HL-60 (cell line): ENCODE measurements at regions not wholly inside any gene's neighbourhood (a gene's known extent, or its start where the extent isn't known, plus 50 kb on each side); places are given as distances from the start of the nearest gene placed in this dataset.

Experiments used
- GABPA ChIP-seq: IDR thresholded peaks from 2 replicates; pipeline ENCODE4 v1.6.1; 2012; ENCODE audit warnings: low read depth
- POLR2AphosphoS5 ChIP-seq: IDR thresholded peaks from 2 replicates; pipeline ENCODE4 v1.6.1; 2012; ENCODE audit warnings: low read depth
- REST ChIP-seq: IDR thresholded peaks from 2 replicates; pipeline ENCODE4 v1.6.1; 2012; ENCODE audit warnings: low read depth; ENCODE audit not compliant: insufficient replicate concordance
- SPI1 ChIP-seq: IDR thresholded peaks from 2 replicates; pipeline ENCODE4 v1.6.1; 2012; ENCODE audit warnings: low read depth, mild to moderate bottlenecking, borderline replicate concordance
- TF ChIP-seq, protein P1 (sequence below): IDR thresholded peaks from one replicate; pipeline ENCODE4 v1.5.1; 2011; ENCODE audit warnings: low read length, control low read depth, inconsistent platforms; ENCODE audit not compliant: insufficient read depth

DNA sequence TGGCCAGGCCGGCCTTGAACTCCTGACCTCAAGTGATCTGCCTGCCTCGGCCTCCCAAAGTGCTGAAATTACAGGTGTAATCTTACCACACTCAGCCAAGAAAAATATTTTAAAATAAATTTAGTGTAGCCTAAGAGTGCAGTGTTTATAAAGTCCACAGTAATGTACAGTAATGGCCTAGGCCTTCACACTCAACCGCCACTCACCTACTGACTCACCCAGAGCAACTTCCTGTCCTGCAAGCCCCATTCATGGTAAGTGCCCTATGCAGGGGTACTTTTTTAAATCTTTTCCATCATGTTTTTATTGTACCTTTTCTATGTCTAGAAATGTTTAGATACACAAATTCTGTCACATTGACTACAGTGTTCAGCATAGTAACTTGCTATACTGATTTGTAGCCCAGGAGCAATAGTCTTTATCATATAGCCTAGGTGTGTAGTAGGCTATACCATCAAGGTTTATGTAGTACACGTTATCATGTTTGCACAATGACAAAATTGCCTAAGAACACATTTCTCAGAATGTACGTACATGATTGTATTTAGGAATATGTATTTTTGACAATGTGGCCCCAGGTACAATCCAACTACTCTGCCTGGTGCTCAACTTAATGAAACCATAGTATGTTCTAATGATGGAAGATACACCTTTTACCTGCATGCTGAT lies 455.2 kb downstream of the PCDH7 start:
- TF ChIP-seq POLR2AphosphoS5: no peak
- TF ChIP-seq, protein P1, sequence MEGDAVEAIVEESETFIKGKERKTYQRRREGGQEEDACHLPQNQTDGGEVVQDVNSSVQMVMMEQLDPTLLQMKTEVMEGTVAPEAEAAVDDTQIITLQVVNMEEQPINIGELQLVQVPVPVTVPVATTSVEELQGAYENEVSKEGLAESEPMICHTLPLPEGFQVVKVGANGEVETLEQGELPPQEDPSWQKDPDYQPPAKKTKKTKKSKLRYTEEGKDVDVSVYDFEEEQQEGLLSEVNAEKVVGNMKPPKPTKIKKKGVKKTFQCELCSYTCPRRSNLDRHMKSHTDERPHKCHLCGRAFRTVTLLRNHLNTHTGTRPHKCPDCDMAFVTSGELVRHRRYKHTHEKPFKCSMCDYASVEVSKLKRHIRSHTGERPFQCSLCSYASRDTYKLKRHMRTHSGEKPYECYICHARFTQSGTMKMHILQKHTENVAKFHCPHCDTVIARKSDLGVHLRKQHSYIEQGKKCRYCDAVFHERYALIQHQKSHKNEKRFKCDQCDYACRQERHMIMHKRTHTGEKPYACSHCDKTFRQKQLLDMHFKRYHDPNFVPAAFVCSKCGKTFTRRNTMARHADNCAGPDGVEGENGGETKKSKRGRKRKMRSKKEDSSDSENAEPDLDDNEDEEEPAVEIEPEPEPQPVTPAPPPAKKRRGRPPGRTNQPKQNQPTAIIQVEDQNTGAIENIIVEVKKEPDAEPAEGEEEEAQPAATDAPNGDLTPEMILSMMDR: no peak
- no peak for TF ChIP-seq SPI1
- TF ChIP-seq REST: no peak
- TF ChIP-seq GABPA: no peak
